Neutrophil (primary cell): ENCODE measurements at regions not wholly inside any gene's neighbourhood (a gene's known extent, or its start where the extent isn't known, plus 50 kb on each side); places are given as distances from the start of the nearest gene placed in this dataset.

Experiments
- H3K27ac ChIP-seq: fragments of 200-600 bp; sonication (generic); 2 replicates; pipeline ENCODE4 v1.5.1; 2016; ENCODE audit warnings: mild to moderate bottlenecking, moderate library complexity
- H3K27me3 ChIP-seq: fragments of 200-600 bp; sonication (generic); 2 replicates; pipeline ENCODE4 v1.6.0; 2016; ENCODE audit warnings: mild to moderate bottlenecking
- H3K36me3 ChIP-seq: fragments of 200-600 bp; sonication (generic); 2 replicates; pipeline ENCODE4 v1.5.1; 2017
- H3K4me1 ChIP-seq, 2 experiments: fragments of 200-600 bp in 1 of 2; sonication (generic) in 1 of 2; 1 replicate in 1 of 2; 2 replicates in 1 of 2; pipeline versions ENCODE4 v1.5.1 to v1.6.1; 2013 to 2016; ENCODE audit warnings: low read depth in 1 of 2, low read length in 1 of 2, mild to moderate bottlenecking in 1 of 2, moderate library complexity in 1 of 2; ENCODE audit not compliant: control insufficient read depth in 1 of 2, insufficient read depth in 1 of 2
- H3K4me3 ChIP-seq, 2 experiments: fragments of 200-600 bp in 1 of 2; sonication (generic) in 1 of 2; 1 replicate in 1 of 2; 2 replicates in 1 of 2; pipeline ENCODE4 v1.5.1; 2013 to 2016; ENCODE audit warnings: low read depth in 1 of 2, low read length in 1 of 2, mild to moderate bottlenecking in 1 of 2, moderate library complexity in 1 of 2
- H3K9me3 ChIP-seq: fragments of 200-600 bp; sonication (generic); 2 replicates; pipeline ENCODE4 v1.5.1; 2016
- CTCF ChIP-seq: fragments of 200-600 bp; sonication (generic); IDR thresholded peaks from 2 replicates; pipeline ENCODE4 v1.5.1; 2016; ENCODE audit warnings: antibody characterized with exemption

GRCh38 chr6:15752820-15753219 lies 90.0 kb upstream of the DTNBP1 start:
- Histone ChIP-seq H3K27me3 (no peaks in the 10 kb centered on the region), H3K9me3 (no peaks in the 10 kb centered on the region), H3K27ac (no peak overlapping the region), H3K4me1 (no peaks in the 10 kb centered on the region), H3K4me3 (no peak overlapping the region), H3K36me3 (no peaks in the 10 kb centered on the region)
- no peak for TF ChIP-seq CTCF

GRCh38 chr6:15751721-15752350 lies 89.0 kb upstream of the DTNBP1 start:
- Histone ChIP-seq H3K4me1 (no peaks in the 10 kb centered on the region), H3K27ac (no peak overlapping the region), H3K9me3 (no peaks in the 10 kb centered on the region), H3K4me3 (no peak overlapping the region), H3K36me3 (no peaks in the 10 kb centered on the region), H3K27me3 (no peaks in the 10 kb centered on the region)
- no peak for TF ChIP-seq CTCF

- TF ChIP-seq CTCF: no peak
- no peak overlapping the region for H3K27ac ChIP-seq
- no peaks in the 10 kb centered on the region for H3K9me3 ChIP-seq
- H3K27me3 ChIP-seq: no peaks in the 10 kb centered on the region
- H3K36me3 ChIP-seq: no peaks in the 10 kb centered on the region
- no peaks in the 10 kb centered on the region for H3K4me1 ChIP-seq
- H3K4me3 ChIP-seq: no peak overlapping the region
Measured at GRCh38 chr6:15748341-15748740, 85.5 kb upstream of the DTNBP1 start.

- no peaks in the 10 kb centered on the region for H3K9me3 ChIP-seq
- no peaks in the 10 kb centered on the region for H3K36me3 ChIP-seq
- no peaks in the 10 kb centered on the region for H3K4me1 ChIP-seq
- H3K4me3 ChIP-seq: no peak overlapping the region
- no peak overlapping the region for H3K27ac ChIP-seq
- no peak for TF ChIP-seq CTCF
- no peaks in the 10 kb centered on the region for H3K27me3 ChIP-seq
Measured at GRCh38 chr6:15747354-15747883, 84.6 kb upstream of the DTNBP1 start.

- H3K9me3 ChIP-seq: no peaks in the 10 kb centered on the region
- TF ChIP-seq CTCF: no peak
Measured at GRCh38 chr6:15745781-15746180, 83.0 kb upstream of the DTNBP1 start.

More at GRCh38 chr6:15745781-15746180, 83.0 kb upstream of the DTNBP1 start:
- H3K4me3 ChIP-seq: no peak overlapping the region
- H3K4me1 ChIP-seq: no peaks in the 10 kb centered on the region
- no peak overlapping the region for H3K27ac ChIP-seq
- H3K27me3 ChIP-seq: no peaks in the 10 kb centered on the region
- no peaks in the 10 kb centered on the region for H3K36me3 ChIP-seq
